Kidney capillary endothelial cell (primary cell): ENCODE measurements at regions not wholly inside any gene's neighbourhood (a gene's known extent, or its start where the extent isn't known, plus 50 kb on each side); places are given as distances from the start of the nearest gene placed in this dataset.
"Not testable (repeated sequence)": the region's sequence is repeated elsewhere in the genome, so short reads cannot be mapped to it uniquely, and the experiment has no call there.

Experiments used
- DNase-seq: peaks from one replicate; pipeline ENCODE4 v3.0.0-alpha.2; 2018; ENCODE audit warnings: low spot score

DNA sequence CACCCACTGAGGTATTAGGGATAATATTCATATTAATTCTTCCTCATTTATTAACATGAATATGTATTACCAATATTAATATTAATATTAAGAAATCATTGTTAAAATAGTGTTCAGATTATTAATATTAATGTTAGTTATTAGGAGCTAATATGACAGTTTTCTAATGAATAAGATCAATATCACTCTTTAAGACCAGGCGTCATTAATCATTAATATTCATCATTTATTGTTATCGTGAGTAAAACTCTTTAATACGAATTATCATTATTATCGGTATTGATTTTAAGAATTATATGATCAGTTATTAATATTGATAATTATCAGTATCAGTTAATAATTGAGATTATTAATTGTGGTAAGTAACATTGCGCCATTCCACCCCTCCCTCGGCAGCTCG is 101.0 kb upstream of the HMX1 start:
- DNase-seq: not testable (repeated sequence)

DNA sequence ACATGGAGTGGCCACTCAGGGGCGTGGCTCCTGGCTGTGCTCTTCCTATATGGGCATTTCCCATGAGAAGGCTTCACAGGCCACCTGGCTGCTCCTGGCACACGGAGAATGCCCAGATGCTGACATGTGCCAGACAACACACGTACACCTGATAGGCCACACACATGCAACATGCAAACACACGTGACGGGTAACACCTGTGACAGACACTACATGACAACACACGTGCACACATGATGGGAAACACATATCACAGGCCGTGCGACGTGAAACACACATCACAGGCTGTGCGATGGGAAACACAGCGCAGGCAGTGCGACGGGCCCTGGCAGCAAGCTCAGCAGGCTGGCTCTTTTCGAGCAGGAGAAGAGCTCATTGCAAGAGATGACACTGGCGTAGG is 94.3 kb upstream of the HMX1 start:
- not testable (repeated sequence) for DNase-seq

DNA sequence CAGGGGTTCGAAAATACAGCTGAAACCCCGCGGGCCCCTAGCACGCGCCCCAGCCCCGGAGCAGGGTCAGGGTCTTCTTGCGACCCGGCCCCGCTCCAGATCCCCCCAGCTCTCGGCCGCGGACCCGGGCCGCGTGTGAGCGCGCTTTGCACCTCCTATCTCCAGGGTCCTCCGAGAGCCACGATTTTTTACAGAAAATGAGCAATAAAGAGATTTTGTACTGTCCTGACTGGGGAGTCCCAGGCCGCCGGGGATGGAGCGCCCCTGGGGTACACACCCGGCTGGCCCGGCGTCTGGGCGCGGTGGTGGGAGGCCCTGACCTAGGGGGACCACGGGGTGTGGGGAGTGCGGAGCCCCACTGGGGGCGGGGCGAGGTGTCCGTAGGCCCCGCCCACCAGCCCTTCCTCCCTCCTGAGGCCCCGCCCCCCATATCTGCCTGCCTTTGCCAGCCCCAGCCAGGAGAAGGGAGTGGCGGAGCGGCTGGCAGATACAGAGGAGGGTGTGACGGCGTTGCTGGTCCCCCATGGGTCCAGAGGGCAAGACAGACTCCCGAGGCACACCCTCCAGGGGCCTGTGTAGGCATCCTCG is 92.7 kb upstream of the HMX1 start:
- not testable (repeated sequence) for DNase-seq

DNA sequence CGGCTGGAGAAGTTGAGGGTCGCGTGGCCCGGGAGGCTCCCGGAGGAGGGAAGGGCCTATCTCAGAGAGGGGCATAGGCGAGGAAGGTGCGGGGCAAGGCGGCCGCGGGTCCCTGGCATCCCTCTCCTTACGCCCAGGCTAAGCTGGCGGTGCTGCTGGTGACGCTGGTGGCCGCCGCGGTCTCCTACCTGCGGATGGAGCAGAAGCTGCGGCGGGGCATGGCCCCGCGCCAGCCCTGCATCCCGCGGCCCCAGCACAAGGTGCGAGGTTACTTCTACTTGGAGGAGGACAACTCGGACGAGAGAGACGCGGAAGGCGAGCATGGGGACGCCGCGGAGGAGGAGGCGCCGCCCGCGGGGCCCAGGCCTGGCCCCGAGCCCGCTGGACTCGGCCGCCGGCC is 91.9 kb upstream of the HMX1 start:
- DNase-seq: not testable (repeated sequence)

DNA sequence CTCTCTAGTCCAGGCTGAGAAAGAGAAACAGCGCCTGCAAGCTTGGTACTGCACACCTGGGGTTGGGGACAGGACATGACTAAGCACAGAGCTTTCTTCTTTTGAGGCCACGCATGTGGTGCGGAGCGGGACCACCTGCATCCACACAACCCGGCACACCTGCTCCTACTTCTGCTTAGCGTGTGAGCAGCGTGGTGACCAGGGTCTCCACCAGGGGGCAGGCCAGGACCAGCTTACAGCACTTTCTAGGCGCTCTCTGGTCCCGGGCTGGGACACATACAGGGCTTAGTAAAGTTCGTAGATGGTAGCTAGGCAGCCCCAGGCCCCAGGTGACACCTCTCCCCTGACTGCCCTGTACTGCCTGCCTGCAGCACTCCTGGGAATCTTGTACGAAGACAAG is 89.7 kb upstream of the HMX1 start:
- DNase-seq: peak; percentile 16

DNA sequence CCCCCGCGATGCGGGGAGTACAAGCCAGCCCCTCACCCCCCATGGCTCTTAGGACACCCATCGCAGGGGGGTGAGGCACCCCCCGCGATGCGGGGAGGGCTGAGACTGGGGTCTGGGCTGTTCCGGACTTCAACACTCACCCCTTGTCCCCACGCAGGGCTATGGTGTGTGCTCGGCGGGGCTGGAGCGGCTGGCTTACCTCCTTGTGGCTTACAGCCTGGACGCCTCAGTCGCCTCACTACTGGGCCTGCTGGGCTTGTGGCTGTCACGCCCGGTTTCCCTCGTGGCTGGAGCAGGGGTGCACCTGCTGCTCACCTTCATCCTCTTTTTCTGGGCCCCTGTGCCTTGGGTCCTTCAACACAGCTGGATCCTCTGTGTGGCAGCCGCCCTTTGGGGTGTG is 87.8 kb upstream of the HMX1 start:
- DNase-seq: not testable (repeated sequence)

DNA sequence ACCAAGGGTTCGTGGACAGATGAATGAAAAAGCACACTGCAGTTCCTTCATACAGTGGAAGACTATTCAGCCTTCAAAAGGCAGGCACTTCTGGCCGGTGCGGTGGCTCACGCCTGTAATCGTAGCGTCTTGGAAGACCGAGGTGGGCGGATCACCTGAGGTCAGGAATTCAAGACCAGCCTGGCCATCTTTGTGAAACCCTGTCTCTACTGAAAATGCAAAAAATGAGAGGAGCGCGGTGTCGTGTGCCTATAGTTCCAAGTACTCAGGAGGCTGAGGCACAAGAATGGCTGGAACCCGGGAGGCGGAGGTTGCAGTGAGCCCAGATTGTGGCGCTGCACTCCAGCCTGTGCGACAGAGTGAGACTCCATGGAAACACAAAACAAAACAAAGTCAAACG is 82.4 kb upstream of the HMX1 start:
- DNase-seq: not testable (repeated sequence)

DNA sequence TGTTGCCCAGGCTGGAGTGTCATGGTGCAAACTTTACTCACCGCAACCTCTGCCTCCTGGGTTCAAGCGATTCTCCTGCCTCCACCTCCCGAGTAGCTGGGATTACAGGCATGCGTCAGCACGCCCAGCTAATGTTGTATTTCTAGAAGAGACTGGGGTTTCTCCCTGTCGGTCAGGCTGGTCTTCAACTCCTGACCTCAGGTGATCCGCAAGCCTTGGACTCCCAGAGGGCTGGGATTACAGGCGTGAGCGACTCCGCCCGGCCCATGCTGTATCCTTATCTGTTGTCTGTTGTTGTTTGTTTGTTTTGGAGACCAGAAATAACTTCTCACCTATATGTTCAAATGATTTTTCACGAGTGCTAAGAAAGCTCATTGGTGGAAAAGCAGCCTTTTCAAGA is 81.2 kb upstream of the HMX1 start:
- DNase-seq: not testable (repeated sequence)

DNA sequence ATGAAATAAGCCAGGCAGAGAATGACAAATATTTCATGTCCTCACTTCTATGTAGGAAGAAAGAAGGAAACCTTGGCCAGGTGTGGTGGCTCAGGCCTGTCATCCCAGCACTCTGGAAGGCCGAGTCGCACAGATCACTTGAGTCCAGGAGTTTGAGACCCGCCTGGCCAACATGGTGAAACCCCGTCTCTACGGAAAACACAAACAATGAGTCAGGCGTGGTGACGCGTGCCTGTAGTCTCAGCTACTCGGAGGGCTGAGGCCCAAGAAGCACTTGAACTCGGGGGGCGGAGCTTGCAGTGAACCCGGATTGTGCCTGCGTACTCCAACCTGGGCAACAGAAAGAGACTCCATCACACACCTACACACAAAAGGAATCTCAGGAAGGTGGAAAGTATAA is 80.5 kb upstream of the HMX1 start:
- DNase-seq: not testable (repeated sequence)

DNA sequence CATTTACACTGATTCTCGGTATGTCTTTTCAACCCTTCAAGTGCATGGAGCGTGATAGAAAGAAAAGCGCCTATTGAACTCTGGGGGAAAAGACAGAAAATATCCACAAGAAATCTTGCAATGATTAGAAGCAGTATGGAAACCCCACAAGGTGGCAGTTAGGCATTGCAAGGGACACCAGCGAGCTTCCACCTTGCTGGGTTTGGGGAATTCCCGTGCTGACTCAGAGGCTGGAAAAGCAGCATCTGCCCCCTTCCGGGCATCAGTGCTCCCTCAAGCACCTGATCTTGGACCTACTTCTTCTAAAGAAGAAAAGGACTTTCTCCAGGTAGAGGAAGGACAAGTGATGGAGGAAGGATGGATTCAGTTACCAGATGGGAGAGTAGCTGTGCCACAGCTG is 73.9 kb upstream of the HMX1 start:
- not testable (repeated sequence) for DNase-seq

DNA sequence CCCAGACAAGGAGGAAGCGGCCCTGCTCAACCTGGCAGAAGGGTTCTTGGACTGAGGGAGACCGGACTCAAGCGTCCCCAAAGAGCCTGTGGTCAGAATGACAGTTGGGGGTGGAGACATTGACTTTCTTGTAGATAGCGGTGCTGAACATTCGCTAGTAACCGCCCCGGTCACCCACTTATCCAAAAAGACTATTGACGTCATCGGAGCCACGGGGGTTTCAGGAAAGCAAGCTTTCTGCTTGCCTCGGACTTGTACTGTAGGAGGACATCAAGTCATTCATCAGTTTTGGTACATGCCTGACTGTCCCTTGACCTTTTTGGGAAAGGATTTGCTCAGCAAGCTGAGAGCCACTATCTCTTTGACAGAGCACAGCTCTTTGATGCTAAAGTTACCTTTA is 71.7 kb upstream of the HMX1 start:
- DNase-seq: not testable (repeated sequence)

DNA sequence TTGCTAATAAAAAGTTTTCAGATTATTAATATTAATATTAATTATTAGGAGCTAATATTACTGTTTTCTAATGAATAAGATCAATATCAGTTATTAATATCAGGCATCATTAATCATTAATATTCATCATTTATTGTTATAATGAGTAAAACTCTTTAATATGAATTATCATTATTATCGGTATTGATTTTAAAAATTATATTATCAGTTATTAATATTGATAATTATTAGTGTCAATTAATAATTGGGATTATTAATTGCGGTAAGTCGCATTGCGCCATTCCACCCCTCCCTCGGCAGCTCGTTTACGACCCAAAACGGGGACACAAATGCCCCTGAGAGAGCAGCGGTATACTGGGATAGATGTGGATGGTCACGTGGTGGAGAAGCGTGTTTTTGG is 70.4 kb upstream of the HMX1 start:
- DNase-seq: not testable (repeated sequence)

DNA sequence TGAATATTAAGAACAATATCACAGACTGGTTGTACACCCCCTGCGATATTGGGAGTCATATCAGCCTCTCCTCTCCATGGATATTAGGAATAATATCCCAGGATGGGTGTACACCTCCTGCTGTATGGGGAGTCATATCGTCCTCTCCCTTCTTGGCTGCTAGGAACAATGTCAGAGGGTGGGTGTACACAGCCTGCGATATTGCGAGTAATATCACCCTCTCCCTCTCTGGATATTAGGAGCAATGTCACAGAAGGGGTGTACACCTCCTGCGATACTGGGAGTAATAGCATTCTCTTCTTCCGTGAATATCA is 69.8 kb upstream of the HMX1 start:
- not testable (repeated sequence) for DNase-seq

DNA sequence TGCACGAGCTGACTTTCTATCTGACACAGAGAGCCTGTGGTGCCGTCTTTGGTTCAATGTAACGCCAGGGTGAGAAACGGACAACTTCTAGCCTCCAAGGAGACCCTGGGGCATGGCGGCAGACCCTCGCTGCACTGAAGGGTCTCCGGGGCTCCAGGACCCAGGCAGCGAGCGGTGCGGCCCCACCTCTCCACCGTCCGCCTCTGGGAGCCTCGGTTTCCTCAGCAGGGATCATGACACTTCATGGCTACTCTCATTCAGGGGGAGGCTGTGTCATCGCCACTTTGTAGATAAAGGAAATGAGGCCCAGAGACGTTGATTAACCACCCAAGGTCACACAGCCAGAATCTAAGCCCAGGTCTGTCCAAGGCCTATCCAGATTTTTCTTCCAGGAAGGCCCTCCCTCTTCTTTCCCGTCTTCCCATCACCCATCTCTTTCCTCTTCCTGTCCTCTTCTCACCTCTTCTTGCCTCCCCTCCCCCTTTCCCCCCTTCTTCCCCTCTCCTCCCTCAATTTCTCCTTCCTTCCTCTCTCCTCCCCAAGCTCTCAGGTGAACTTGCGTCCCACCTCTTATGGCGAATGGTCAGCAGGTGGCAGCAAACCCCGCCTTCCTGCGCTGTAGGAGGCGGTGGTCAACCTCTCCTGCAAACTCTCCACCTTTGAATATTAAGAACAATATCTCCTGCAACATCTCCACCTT is 69.3 kb upstream of the HMX1 start:
- DNase-seq: no peak

DNA sequence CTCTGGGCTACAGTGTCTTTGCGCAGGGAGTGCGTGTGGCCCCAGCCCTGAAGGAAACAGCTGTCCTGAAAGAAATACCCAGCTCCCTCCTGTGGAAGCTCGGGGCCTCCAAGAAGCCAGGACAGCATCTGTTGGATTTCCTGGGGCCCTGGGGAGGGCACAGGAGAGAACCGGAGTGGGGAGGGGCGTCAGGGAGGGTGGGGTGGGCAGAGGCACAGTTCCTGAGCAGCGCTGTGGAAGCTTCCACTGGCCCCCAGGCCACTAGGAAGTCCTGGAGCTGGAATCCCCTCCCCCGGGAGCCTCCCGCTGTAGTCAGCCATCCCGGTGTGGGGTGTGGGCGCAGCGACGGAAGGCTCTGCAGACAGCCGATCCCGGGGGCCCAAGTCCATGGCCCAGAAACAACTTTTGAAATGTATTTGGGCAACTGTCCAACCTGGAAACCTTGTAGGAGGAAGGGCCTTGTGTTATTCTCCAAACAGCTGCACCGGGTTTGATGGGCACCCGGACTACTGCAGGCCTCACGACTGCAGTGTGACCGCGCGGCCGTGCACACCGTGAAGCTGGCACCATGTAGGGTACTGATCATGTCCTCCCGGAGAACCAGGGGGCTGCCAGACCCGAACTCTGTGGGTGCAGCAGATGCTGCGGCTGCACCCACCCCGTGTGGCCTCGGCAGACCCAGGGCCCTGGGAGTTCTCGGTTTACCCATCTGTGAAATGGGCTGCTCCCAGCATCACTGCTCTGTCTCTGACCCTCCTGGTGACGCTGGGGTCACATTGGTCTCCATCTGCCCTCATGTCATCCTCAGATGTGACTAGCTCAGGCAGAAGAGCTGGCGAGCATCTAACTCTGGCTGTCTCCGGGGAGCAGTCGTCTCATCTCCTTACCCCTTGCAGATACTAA is 68.5 kb upstream of the HMX1 start:
- DNase-seq: no peak

DNA sequence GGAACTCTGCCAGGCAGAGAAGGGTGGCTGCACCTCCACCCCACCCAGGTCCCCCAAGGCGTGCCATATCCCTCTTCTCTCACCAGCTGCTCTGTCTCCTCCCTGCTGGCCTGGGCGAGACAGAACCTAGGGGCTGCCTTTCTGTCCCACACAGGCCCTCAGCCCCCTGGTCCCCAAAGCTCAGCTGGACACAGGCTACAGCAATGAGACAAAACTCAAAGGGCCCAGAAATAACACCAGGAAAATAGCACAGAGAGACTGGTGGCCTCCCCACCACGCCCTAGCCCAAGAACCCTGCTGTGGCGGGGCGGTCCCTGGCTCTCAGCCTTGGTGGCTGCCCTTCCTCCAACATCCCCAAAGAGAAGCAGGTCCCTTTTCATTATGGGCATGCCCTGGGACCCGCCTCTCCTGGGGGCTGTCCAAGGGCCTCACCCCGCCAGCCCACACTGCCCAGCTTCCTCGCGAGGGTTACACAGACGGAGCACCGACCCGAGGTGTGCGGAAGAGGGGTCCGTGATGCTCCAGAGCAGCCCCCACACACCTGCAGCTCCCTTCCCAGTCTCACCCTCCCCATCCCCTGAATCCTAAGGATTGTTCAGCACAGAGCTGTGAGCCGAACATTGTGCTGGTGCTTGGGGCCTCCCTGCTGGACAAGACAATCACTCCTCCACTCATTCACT is 67.7 kb upstream of the HMX1 start:
- DNase-seq: no peak

DNA sequence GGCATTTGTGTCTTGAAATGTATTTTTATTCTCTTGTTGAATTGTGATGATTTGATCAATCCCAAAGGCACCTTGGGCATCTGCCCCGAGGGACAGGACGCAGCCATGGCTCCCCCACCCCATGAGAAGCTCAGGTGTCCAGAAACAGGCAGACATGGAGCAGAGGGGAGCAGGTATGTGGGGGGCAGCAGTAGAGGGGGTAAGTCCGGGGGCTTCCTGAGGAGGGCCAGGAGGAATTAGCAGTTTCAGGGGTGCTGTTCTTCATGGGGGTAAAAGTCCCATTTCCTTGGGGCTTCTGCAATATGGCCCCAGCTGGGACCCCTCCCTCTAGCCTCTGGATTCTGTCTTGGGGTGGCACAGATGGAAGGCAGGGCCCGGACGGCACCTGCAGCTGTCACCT is 67.0 kb upstream of the HMX1 start:
- DNase-seq: no peak

DNA sequence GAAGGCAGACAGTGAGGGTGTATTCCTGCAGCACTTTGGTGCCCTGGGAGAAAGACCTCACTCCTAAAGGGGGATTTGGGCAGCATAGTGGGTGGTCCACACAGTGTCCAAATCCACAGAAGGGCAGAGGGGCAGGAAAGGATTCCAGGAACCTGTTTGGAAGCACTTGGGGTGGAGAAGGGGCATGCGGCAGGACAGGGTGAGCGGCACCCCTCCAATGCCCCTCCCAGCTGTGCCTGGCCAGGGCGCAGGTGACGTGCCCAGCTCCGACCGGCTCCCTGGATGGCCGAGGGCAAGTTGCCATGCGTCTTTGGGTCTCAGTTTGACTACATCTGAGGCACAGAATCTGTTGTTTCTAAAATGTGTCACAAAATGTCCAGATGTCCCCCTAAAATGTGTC is 66.5 kb upstream of the HMX1 start:
- no peak for DNase-seq

DNA sequence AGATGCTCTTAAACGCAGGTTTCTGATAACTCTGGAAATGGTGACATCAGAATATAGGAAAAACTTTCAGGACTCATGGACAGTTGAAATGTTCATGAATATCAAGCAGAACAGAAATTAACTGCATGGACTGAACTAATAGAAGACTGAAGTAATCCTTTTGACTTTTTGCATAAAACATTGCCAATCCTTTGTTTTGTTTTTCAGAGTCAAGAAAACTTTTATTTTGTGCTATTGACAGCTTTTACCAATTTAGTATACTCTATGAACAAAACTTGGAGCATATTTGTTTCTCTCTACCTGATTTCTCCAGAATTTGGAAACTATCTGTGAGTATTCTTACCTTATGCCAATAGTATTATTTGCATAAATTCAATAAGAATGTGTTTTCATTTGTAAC is 61.2 kb upstream of the HMX1 start:
- DNase-seq: no peak

DNA sequence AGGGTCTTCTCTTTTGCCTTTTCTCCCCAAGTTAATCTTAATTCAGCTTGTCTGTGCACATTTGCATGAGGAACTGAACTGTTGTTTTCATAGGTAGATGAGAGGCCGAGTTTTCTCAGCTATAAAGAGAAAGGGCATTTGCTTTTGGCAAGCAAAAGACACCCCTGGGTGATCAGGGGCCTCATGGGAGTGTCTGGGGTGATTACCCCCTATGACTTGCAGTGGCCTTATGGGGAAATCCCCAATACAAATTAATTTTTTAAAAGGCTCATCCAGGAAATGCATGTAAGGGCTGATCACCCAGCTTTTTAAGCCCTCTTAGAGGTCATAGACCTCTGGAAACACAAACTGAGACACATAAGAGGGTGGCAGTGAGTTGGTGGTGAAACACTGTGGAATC is 56.4 kb upstream of the HMX1 start:
- no peak for DNase-seq

DNA sequence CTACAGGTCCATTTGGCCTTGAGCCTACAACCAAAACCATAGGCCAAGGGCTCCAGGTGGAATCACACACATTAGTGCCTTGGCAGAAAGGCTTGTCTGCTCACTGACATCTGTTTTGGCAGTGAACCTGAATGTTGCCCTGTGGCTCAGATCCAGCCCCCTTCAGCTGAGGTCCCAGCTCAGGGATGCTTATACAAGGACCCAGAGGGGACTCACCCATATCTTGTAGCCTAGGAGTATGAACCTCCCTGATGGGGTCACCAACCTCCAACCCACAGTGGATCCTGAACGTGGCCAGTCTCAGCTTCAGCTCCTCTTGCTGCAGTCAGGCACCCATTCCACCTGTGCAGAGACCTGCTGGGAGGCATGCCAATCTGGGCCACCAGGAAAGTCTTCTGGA is 50.8 kb upstream of the HMX1 start:
- DNase-seq: no peak

DNA sequence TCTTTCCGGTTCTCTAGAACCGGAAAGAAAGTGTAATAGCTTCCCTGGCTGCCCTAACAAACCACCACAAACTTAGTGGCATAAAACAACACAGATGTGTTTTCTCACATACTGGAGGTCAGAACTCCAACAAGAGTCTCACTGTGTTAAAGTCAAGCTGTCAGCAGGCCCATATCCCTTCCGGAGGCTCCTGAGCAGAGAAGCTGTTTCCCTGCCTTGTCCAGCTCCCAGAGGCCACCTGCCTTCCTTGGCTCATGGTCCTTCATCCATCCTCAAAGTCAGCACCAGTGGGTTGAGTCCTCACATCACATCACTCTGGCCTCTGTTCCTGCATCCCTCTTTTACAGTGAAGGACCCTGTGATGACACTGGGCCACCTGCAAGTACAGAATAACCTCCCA is 49.8 kb upstream of the HMX1 start:
- no peak for DNase-seq
